Liver (tissue), 8 donors: ENCODE measurements at regions not wholly inside any gene's neighbourhood (a gene's known extent, or its start where the extent isn't known, plus 50 kb on each side); places are given as distances from the start of the nearest gene placed in this dataset.

ENCODE experiments used
- DNase-seq: peaks from one replicate; pipeline ENCODE4 v3.0.0-alpha.2; 2017; ENCODE audit warnings: low spot score
- H3K27ac ChIP-seq, 2 donors: one replicate each; pipeline ENCODE4 v1.7.0; 2013; ENCODE audit warnings: inconsistent platforms in 2 of 2, low read length in 2 of 2, control low read depth in 1 of 2, low read depth in 1 of 2, mild to moderate bottlenecking in 1 of 2
- H3K27me3 ChIP-seq, 4 donors: one replicate each; pipeline versions ENCODE4 v1.6.1 to v1.7.0; 2013; ENCODE audit warnings: low read length in 3 of 4, inconsistent platforms in 1 of 4, mild to moderate bottlenecking in 1 of 4, moderate library complexity in 1 of 4; ENCODE audit not compliant: control insufficient read depth in 4 of 4, insufficient read depth in 4 of 4
- H3K36me3 ChIP-seq, 4 donors: one replicate each; pipeline versions ENCODE4 v1.6.1 to v1.7.0; 2013; ENCODE audit warnings: low read length in 3 of 4, mild to moderate bottlenecking in 3 of 4, low read depth in 1 of 4, moderate library complexity in 1 of 4; ENCODE audit not compliant: control insufficient read depth in 4 of 4, insufficient read depth in 3 of 4
- H3K4me1 ChIP-seq, 4 donors: one replicate each; pipeline versions ENCODE4 v1.6.1 to v1.7.0; 2013; ENCODE audit warnings: low read length in 3 of 4, mild to moderate bottlenecking in 3 of 4, moderate library complexity in 1 of 4; ENCODE audit not compliant: control insufficient read depth in 4 of 4, insufficient read depth in 4 of 4
- H3K4me3 ChIP-seq, 3 donors: one replicate each; pipeline versions ENCODE4 v1.6.1 to v1.7.0; 2013; ENCODE audit warnings: low read length in 3 of 3, control low read depth in 1 of 3, low read depth in 1 of 3, mild to moderate bottlenecking in 1 of 3
- H3K9ac ChIP-seq, 2 donors: one replicate each; pipeline ENCODE4 v1.7.0; 2013; ENCODE audit warnings: low read length in 2 of 2, mild to moderate bottlenecking in 2 of 2, moderate library complexity in 2 of 2, control low read depth in 1 of 2, low read depth in 1 of 2
- H3K9me3 ChIP-seq, 4 donors: one replicate each; pipeline versions ENCODE4 v1.6.1 to v1.7.0; 2013; ENCODE audit warnings: low read length in 3 of 4; ENCODE audit not compliant: control insufficient read depth in 4 of 4
- EGR1 ChIP-seq, 2 donors: IDR thresholded peaks; 2 replicates each; pipeline ENCODE4 v1.6.1; 2016 to 2018; ENCODE audit warnings: antibody characterized with exemption in 2 of 2, low read depth in 2 of 2
- FOXA1 ChIP-seq: IDR thresholded peaks from 2 replicates; pipeline ENCODE4 v1.6.1; 2016; ENCODE audit warnings: antibody characterized with exemption
- GABPA ChIP-seq, 2 donors: IDR thresholded peaks in 1 of 2; conservative IDR thresholded peaks in 1 of 2; 2 replicates each; pipeline ENCODE4 v1.6.1; 2016; ENCODE audit warnings: antibody characterized with exemption in 2 of 2, mild to moderate bottlenecking in 1 of 2, moderate library complexity in 1 of 2
- HNF4A ChIP-seq, 2 donors: conservative IDR thresholded peaks; 2 replicates each; pipeline ENCODE4 v1.6.1; 2016; ENCODE audit warnings: antibody characterized with exemption in 2 of 2, mild to moderate bottlenecking in 2 of 2
- JUND ChIP-seq, 2 donors: IDR thresholded peaks; 2 replicates each; pipeline ENCODE4 v1.6.1; 2016; ENCODE audit warnings: antibody characterized with exemption in 2 of 2
- NR2F2 ChIP-seq: IDR thresholded peaks from 2 replicates; pipeline ENCODE4 v1.6.1; 2016; ENCODE audit warnings: antibody characterized with exemption
- RAD21 ChIP-seq, 2 donors: IDR thresholded peaks; 2 replicates each; pipeline ENCODE4 v1.6.1; 2016; ENCODE audit warnings: antibody characterized with exemption in 2 of 2, mild to moderate bottlenecking in 2 of 2
- SP1 ChIP-seq: IDR thresholded peaks from 2 replicates; pipeline ENCODE4 v1.6.1; 2018; ENCODE audit warnings: antibody characterized with exemption, mild to moderate bottlenecking
- TAF1 ChIP-seq: conservative IDR thresholded peaks from 2 replicates; pipeline ENCODE4 v1.6.1; 2016; ENCODE audit warnings: antibody characterized with exemption, mild to moderate bottlenecking
- YY1 ChIP-seq: IDR thresholded peaks from 2 replicates; pipeline ENCODE4 v1.6.1; 2016; ENCODE audit warnings: antibody characterized with exemption, mild to moderate bottlenecking
- WGBS: extraction: QIAGEN DNeasy Blood & Tissue Kit; methylation state at CpG from one replicate; pipeline ENCODE4 v1.1.7; 2013; 5-methylcytosine and 5-hydroxymethylcytosine counted together
- TF ChIP-seq, protein P1 (sequence below): IDR thresholded peaks from 2 replicates; pipeline ENCODE4 v1.6.1; 2016; ENCODE audit warnings: antibody characterized with exemption
- TF ChIP-seq, protein P2 (sequence below): IDR thresholded peaks from 2 replicates; pipeline ENCODE4 v1.6.1; 2016; ENCODE audit warnings: antibody characterized with exemption, mild to moderate bottlenecking
- TF ChIP-seq, protein P3 (sequence below): fragments of 150-350 bp; IDR thresholded peaks from 2 replicates; pipeline ENCODE4 v1.5.1; 2017; ENCODE audit warnings: improper control_type of control experiment, low read depth, low read length; ENCODE audit not compliant: missing input control
- donor health status: healthy.
- donor health status: healthy.
- donor health status: healthy.
- donor health status: healthy.
- donor health status: healthy.

DNA sequence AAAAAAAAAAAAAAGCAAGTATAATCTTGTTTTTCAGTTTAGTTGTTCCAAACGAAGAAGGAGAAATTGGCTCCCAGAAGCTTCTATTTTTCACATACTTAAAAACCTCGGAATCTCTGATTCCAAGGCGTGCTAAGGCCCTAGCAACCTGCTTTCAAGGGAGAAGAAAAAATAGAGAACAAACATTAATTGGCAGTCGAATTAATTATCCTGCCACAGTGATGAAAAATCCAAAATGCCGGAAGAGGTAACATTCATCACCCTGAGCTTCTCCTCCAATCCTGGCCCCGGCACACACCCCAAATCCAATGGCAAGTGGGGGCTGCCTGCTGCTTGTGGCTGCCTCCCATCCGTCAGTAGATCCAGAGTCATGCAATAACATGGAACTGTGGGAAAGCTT is 250.2 kb upstream of the CHAC2 start (continued):
- no peak for TF ChIP-seq EGR1 (IDR thresholded peaks at IDR 0.05; ENCODE audit: low read depth in 2 of 2)
- no peak for TF ChIP-seq FOXA1

DNA sequence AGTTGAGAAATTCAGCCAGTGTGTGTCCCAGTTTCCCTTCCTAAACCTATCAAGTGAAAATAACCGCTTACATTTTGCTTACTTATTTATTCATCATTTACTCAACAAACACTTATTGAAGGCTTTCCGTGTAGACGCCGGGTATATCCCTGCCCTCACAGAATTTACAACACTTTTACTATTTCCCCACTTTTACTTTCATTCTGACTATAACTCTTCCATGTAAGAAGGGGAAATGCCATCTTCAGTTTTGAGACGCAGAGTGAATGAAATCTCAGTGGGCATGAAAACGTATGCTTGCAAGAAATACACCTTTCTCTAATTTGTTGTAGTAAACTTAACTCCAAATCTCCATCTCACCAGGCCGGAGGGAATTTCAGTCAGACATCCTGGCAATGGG is 251.0 kb upstream of the CHAC2 start:
- no peak for DNase-seq
- Histone ChIP-seq H3K9ac (no peak overlapping the region), H3K27ac (no peak overlapping the region), H3K36me3 (no peaks in the 10 kb centered on the region), H3K27me3 (no peaks in the 10 kb centered on the region), H3K4me3 (no peak overlapping the region), H3K9me3 (no peaks in the 10 kb centered on the region), H3K4me1 (no peaks in the 10 kb centered on the region)
- 83% methylated on average over 7 of the region's 7 CpGs for WGBS
- TF ChIP-seq, protein P1, sequence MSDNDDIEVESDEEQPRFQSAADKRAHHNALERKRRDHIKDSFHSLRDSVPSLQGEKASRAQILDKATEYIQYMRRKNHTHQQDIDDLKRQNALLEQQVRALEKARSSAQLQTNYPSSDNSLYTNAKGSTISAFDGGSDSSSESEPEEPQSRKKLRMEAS, result no peak
- TF ChIP-seq RAD21 (IDR thresholded peaks at IDR 0.05), result no peak
- no peak for TF ChIP-seq FOXA1
- TF ChIP-seq GABPA (IDR thresholded peaks at IDR 0.05 in 1 of 2, conservative IDR thresholded peaks at IDR 0.05 in 1 of 2), result no peak
- no peak for TF ChIP-seq EGR1 (IDR thresholded peaks at IDR 0.05; ENCODE audit: low read depth in 2 of 2)
- TF ChIP-seq, protein P2, sequence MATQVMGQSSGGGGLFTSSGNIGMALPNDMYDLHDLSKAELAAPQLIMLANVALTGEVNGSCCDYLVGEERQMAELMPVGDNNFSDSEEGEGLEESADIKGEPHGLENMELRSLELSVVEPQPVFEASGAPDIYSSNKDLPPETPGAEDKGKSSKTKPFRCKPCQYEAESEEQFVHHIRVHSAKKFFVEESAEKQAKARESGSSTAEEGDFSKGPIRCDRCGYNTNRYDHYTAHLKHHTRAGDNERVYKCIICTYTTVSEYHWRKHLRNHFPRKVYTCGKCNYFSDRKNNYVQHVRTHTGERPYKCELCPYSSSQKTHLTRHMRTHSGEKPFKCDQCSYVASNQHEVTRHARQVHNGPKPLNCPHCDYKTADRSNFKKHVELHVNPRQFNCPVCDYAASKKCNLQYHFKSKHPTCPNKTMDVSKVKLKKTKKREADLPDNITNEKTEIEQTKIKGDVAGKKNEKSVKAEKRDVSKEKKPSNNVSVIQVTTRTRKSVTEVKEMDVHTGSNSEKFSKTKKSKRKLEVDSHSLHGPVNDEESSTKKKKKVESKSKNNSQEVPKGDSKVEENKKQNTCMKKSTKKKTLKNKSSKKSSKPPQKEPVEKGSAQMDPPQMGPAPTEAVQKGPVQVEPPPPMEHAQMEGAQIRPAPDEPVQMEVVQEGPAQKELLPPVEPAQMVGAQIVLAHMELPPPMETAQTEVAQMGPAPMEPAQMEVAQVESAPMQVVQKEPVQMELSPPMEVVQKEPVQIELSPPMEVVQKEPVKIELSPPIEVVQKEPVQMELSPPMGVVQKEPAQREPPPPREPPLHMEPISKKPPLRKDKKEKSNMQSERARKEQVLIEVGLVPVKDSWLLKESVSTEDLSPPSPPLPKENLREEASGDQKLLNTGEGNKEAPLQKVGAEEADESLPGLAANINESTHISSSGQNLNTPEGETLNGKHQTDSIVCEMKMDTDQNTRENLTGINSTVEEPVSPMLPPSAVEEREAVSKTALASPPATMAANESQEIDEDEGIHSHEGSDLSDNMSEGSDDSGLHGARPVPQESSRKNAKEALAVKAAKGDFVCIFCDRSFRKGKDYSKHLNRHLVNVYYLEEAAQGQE, result no peak
- no peak for TF ChIP-seq HNF4A (conservative IDR thresholded peaks at IDR 0.05)
- TF ChIP-seq TAF1, result no peak
- no peak for TF ChIP-seq NR2F2
- TF ChIP-seq, protein P3, sequence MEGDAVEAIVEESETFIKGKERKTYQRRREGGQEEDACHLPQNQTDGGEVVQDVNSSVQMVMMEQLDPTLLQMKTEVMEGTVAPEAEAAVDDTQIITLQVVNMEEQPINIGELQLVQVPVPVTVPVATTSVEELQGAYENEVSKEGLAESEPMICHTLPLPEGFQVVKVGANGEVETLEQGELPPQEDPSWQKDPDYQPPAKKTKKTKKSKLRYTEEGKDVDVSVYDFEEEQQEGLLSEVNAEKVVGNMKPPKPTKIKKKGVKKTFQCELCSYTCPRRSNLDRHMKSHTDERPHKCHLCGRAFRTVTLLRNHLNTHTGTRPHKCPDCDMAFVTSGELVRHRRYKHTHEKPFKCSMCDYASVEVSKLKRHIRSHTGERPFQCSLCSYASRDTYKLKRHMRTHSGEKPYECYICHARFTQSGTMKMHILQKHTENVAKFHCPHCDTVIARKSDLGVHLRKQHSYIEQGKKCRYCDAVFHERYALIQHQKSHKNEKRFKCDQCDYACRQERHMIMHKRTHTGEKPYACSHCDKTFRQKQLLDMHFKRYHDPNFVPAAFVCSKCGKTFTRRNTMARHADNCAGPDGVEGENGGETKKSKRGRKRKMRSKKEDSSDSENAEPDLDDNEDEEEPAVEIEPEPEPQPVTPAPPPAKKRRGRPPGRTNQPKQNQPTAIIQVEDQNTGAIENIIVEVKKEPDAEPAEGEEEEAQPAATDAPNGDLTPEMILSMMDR, result no peak
- TF ChIP-seq JUND (IDR thresholded peaks at IDR 0.05), result no peak
- TF ChIP-seq YY1, result no peak

DNA sequence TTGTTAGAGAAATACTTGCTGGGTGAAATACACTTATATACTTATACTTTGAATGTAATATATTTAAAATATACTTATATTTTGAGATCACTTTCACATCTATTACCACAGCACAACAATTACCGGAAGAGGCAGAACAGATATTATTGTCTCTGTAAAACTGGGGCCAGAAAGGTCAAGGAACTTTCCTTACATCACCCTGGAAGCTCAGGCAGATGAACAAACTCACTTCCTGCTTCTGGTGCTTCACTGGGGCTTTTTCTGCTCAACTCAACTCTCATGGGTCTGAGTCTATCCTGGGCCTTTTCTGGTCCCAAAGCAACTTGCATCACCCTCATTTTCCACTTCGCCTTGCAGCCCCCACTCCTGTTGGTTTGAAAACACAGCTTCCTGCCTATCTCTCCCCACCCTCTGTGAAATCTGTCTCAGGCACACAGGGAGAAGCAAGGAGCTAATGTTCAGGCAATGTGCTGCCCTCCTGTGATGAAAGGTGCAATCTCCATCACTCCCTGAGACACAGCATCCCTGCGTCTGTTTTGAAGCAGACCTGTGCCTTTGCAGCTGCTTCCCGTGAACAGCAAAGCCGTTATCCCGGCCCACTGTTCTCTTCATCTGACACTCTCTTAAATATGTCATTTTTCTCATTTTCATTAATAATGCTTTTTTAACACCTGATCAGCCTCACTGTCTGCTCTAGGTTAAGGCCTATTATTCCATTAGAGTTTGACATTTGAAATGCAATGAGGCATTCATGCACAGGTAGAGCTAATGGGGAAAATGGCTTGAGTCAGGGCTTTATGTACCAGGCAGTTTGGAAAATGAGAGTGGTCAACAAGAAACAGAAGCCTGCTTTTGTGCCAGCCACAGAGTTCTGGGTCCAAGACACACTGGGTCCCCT is 251.9 kb upstream of the CHAC2 start:
- no peaks in the 10 kb centered on the region for H3K27me3 ChIP-seq
- H3K4me3 ChIP-seq, result no peak overlapping the region
- no peaks in the 10 kb centered on the region for H3K9me3 ChIP-seq
- H3K27ac ChIP-seq, result no peak overlapping the region
- TF ChIP-seq SP1 (no peak), NR2F2 (peak; percentile 75), RAD21 (IDR thresholded peaks at IDR 0.05) (peak; percentile 31 to 56)
- WGBS, result 72% methylated on average over 6 of the region's 6 CpGs
- DNase-seq, result no peak
- no peak overlapping the region for H3K9ac ChIP-seq
- no peaks in the 10 kb centered on the region for H3K4me1 ChIP-seq
- no peaks in the 10 kb centered on the region for H3K36me3 ChIP-seq
